ENCODE measurements at regions not wholly inside any gene's neighbourhood (a gene's known extent, or its start where the extent isn't known, plus 50 kb on each side); places are given as distances from the start of the nearest gene placed in this dataset.

DNA sequence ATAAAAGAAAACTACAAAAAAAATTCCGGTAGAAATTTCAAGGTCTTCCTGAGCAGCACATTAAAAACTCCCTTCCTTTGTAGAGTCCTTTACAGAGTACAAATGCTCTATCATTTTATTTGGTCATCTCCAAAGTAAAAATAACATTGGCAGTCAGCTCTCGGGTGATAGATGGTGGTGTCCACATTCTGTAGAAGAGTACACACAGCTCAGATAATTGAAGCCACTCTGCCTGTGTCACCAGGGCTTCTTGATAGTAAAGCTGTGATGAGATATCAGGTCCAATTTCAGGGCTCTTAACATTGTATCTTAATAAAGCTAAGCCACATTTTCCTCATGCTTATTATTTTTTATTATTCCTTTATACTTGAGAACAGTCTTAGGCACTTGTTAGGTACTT, 371.6 kb downstream of the TAFA4 start:
- TF ChIP-seq, protein P1, sequence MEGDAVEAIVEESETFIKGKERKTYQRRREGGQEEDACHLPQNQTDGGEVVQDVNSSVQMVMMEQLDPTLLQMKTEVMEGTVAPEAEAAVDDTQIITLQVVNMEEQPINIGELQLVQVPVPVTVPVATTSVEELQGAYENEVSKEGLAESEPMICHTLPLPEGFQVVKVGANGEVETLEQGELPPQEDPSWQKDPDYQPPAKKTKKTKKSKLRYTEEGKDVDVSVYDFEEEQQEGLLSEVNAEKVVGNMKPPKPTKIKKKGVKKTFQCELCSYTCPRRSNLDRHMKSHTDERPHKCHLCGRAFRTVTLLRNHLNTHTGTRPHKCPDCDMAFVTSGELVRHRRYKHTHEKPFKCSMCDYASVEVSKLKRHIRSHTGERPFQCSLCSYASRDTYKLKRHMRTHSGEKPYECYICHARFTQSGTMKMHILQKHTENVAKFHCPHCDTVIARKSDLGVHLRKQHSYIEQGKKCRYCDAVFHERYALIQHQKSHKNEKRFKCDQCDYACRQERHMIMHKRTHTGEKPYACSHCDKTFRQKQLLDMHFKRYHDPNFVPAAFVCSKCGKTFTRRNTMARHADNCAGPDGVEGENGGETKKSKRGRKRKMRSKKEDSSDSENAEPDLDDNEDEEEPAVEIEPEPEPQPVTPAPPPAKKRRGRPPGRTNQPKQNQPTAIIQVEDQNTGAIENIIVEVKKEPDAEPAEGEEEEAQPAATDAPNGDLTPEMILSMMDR (IDR thresholded peaks at IDR 0.05), result no peak
- no peak for TF ChIP-seq POLR2A (IDR thresholded peaks at IDR 0.05)
- TF ChIP-seq EP300 (IDR thresholded peaks at IDR 0.05), result no peak
- no peak for TF ChIP-seq POLR2AphosphoS5 (IDR thresholded peaks at IDR 0.05)

Measured in sigmoid colon (tissue), 4 donors.